ENCODE measurements at regions not wholly inside any gene's neighbourhood (a gene's known extent, or its start where the extent isn't known, plus 50 kb on each side); places are given as distances from the start of the nearest gene placed in this dataset.
A peak's percentile ranks its signal among the peaks of the same experiment; 100 is the strongest.

DNA sequence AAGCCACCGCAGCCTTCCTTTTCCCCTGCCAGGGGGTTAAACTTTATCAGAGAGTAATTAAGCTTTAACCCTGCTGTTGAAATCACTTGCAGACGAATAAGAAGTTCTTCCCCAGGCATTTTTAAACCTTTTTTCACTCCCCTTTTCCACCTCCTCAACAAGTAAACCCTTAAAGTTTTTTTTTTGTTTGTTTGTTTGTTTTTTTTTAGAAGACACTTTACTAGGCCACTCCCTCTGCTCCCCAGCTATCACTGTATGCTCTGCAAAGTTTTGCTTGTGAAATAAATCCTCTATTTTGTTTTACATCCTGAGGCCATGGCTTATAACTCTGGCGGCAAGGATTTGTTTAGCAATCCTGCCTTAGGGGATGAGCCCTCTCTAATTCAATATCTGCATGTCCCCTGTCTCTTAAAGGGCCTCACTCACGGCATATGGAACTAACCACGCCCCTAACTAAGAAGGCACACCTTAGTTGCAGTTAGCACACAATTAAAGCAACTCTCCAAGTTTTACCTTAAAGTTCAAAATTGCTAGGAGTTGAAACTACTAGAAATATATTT is 1354.7 kb upstream of the LRRTM3 start:
- Histone ChIP-seq H3K36me3 (ENCODE audit: insufficient read depth, low read depth, low read length) (no peaks in the 10 kb centered on the region), H3K4me1 (ENCODE audit: insufficient read depth, low read length) (no peaks in the 10 kb centered on the region), H3K9me3 (ENCODE audit: insufficient read depth, low read depth, low read length) (no peaks in the 10 kb centered on the region), H3K9ac (ENCODE audit: low read depth, low read length) (peak overlapping the region; percentile 68; the same call in 1 of the 2 replicates), H3K27me3 (ENCODE audit: insufficient read depth, low read length) (no peaks in the 10 kb centered on the region), H3K27ac (ENCODE audit: low read length) (no peak overlapping the region), H3K4me3 (ENCODE audit: low read length) (peak overlapping the region; percentile 63)

DNA sequence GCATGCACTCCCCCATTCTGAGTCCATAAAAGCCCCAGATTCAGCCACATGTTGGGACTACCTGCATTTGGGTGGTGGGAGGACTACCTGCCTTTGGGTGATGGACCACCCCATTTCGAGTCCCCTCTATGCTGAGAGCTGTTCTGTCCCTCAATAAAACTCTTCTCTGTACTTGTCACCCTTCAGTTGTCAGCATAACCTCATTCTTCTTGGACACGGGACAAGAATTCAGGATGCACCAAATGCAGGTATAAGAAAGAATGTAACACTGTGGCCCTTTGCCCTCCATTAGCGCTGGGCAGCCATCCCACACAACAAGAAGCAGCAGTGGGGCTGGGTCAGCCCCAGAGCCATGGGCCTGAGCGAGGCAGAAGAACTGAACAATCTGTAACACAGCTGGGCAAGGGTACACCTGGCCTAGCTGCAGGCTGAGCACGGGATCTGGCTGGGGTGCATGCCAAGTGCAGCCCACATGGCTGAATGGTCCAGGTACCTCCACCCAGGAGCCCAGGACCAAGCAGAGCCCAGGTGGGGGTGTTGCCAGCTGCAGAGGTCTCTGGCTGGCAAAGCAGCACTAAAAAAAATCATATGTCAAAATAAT is 1344.3 kb upstream of the LRRTM3 start:
- H3K27me3 ChIP-seq (ENCODE audit: insufficient read depth, low read length), result no peaks in the 10 kb centered on the region
- no peak overlapping the region for H3K4me3 ChIP-seq (ENCODE audit: low read length)
- no peak overlapping the region for H3K27ac ChIP-seq (ENCODE audit: low read length)
- H3K36me3 ChIP-seq (ENCODE audit: insufficient read depth, low read depth, low read length), result no peaks in the 10 kb centered on the region
- H3K4me1 ChIP-seq (ENCODE audit: insufficient read depth, low read length), result no peaks in the 10 kb centered on the region
- no peak overlapping the region for H3K9ac ChIP-seq (ENCODE audit: low read depth, low read length)
- peaks cover 32% of the 10 kb centered on the region for H3K9me3 ChIP-seq (ENCODE audit: insufficient read depth, low read depth, low read length)

DNA sequence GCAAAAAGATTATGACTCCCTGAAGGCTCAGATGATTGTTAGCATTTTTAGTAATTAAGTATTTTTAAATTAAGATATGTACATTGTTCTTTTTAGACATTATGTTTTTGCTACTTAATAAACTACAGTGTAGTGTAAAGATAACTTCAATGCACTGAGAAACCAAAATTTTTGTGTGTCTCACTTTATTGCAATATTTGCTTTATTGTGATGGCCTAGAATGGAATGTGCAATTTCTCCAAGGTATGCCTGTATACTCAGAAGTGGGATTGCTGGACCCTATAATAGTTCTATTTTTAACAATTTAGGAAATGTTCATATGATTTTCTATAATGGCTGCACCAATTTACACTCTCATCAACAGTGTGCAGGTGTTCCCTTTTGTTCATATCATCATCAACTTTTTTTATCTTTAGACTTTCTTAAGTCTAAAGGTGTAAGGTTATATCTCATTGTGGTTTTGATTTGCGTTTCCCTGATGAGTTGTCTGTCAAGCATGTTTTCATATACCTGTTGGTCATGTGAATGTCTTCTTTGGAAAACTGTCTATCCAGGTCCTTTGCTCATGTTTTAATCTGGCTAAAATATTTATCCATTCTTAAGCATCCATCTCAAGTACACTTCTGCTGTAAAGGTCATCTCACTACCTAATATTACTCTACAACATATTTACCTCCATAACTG is 1323.5 kb upstream of the LRRTM3 start:
- Histone ChIP-seq H3K4me1 (ENCODE audit: insufficient read depth, low read length) (no peaks in the 10 kb centered on the region), H3K9me3 (ENCODE audit: insufficient read depth, low read depth, low read length) (no peaks in the 10 kb centered on the region), H3K9ac (ENCODE audit: low read depth, low read length) (no peak overlapping the region), H3K27me3 (ENCODE audit: insufficient read depth, low read length) (no peaks in the 10 kb centered on the region), H3K27ac (ENCODE audit: low read length) (no peak overlapping the region), H3K4me3 (ENCODE audit: low read length) (no peak overlapping the region), H3K36me3 (ENCODE audit: insufficient read depth, low read depth, low read length) (no peaks in the 10 kb centered on the region)

DNA sequence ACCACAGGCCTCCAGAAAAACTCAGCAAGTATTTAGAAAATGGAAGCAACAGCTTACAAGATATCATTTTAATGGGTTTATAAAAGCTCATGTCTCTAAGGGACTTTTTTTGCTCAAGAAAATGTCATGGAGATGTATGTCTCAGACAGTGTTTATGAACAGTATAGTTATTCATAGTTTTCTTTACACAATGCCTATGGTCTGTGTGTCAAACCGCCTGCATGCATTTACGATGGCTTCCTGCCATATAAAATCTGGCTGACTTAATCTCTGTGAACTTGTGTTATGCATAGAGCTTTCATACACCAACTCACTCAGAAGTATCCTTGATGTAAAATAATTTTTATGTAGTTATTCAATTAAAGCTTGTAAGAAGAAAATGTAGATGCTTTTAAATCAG is 1314.2 kb upstream of the LRRTM3 start:
- no peak overlapping the region for H3K4me3 ChIP-seq (ENCODE audit: low read length)
- H3K9ac ChIP-seq (ENCODE audit: low read depth, low read length), result no peak overlapping the region
- no peaks in the 10 kb centered on the region for H3K27me3 ChIP-seq (ENCODE audit: insufficient read depth, low read length)
- H3K4me1 ChIP-seq (ENCODE audit: insufficient read depth, low read length), result no peaks in the 10 kb centered on the region
- peaks cover 25% of the 10 kb centered on the region for H3K9me3 ChIP-seq (ENCODE audit: insufficient read depth, low read depth, low read length)
- H3K36me3 ChIP-seq (ENCODE audit: insufficient read depth, low read depth, low read length), result no peaks in the 10 kb centered on the region
- no peak overlapping the region for H3K27ac ChIP-seq (ENCODE audit: low read length)

DNA sequence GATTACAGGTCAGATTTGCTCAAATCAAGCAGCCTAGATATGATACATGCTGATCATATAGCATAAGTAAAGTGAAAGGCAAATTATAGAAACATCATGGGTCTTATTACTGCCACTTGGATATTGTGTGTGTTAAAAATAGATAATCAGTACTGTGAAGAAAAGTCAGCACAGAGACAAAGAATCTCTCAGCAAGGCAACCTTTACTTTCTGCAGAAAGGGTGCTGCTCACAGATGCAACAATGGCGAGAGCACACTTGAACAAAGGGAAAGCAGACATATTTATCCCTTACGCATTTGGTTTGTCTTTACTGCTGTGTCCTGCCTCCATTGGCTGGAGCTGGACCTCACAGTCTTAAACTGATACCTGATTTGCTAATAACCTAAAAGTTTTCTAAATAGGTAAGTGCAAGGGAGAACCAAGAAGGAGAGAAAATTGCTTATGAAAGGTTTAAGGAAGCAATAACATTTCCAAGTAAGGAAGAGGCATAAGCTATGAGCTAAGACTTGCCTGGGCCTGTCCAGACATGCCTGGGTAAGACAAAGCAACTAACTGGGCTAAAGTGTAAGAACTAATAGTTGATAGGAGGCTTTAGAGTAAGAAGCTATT is 1310.8 kb upstream of the LRRTM3 start:
- H3K36me3 ChIP-seq (ENCODE audit: insufficient read depth, low read depth, low read length), result no peaks in the 10 kb centered on the region
- no peaks in the 10 kb centered on the region for H3K4me1 ChIP-seq (ENCODE audit: insufficient read depth, low read length)
- H3K9ac ChIP-seq (ENCODE audit: low read depth, low read length), result no peak overlapping the region
- H3K27me3 ChIP-seq (ENCODE audit: insufficient read depth, low read length), result no peaks in the 10 kb centered on the region
- no peak overlapping the region for H3K4me3 ChIP-seq (ENCODE audit: low read length)
- H3K27ac ChIP-seq (ENCODE audit: low read length), result no peak overlapping the region
- peaks cover 25% of the 10 kb centered on the region for H3K9me3 ChIP-seq (ENCODE audit: insufficient read depth, low read depth, low read length)

DNA sequence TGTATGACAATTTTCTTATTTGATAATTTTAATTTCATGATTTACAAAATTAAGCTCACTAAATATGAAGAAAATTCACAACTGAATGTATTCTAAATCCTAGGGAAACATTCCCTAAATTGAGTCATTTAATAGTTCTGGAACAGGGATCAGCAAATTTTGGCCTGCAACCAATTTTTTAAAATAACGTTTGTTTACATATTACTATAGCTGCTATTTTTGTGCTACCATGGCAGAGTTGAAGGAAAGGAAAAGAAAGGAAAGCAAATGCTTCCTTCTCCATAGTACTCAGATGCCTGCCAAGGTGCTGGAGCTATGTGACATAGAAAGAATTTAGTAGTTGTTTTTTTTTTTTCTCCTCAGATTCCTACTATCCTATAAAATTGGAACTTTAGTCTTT is 1307.7 kb upstream of the LRRTM3 start:
- Histone ChIP-seq H3K27ac (ENCODE audit: low read length) (no peak overlapping the region), H3K27me3 (ENCODE audit: insufficient read depth, low read length) (no peaks in the 10 kb centered on the region), H3K9ac (ENCODE audit: low read depth, low read length) (no peak overlapping the region), H3K36me3 (ENCODE audit: insufficient read depth, low read depth, low read length) (no peaks in the 10 kb centered on the region), H3K4me3 (ENCODE audit: low read length) (no peak overlapping the region), H3K4me1 (ENCODE audit: insufficient read depth, low read length) (no peaks in the 10 kb centered on the region), H3K9me3 (ENCODE audit: insufficient read depth, low read depth, low read length) (peaks cover 25% of the 10 kb centered on the region)

DNA sequence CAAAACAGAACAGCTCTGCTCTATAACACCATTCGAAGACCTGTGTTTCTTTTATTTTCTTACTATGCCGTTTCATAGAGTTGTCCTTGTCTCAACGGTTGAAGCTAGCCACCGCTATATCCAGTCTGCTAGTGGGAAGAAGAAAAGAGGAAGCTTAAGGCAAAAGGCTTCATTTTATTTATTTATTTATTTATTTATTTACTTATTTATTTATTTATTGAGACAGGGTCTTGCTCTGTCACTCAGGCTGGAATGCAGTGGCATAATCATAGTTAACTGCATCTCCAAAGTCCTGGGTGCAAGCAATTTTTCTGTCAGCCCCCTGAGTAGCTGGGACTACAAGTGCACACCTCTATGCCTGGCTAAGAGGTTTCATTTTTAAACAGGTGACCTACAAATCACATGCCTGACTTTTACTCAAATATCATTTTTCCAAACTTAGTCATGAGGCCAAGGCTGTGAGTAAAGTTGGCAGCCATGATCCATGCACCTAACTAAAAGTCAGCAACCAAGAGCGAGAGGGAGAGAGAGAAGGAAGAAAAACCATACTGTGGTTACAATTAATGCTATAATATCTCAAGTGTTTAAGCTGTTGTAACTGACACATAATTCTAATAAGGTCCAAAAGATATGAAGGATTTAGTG is 1305.3 kb upstream of the LRRTM3 start:
- Histone ChIP-seq H3K4me1 (ENCODE audit: insufficient read depth, low read length) (no peaks in the 10 kb centered on the region), H3K27me3 (ENCODE audit: insufficient read depth, low read length) (no peaks in the 10 kb centered on the region), H3K27ac (ENCODE audit: low read length) (no peak overlapping the region), H3K4me3 (ENCODE audit: low read length) (no peak overlapping the region), H3K9ac (ENCODE audit: low read depth, low read length) (no peak overlapping the region), H3K36me3 (ENCODE audit: insufficient read depth, low read depth, low read length) (no peaks in the 10 kb centered on the region), H3K9me3 (ENCODE audit: insufficient read depth, low read depth, low read length) (peaks cover 8% of the 10 kb centered on the region)

DNA sequence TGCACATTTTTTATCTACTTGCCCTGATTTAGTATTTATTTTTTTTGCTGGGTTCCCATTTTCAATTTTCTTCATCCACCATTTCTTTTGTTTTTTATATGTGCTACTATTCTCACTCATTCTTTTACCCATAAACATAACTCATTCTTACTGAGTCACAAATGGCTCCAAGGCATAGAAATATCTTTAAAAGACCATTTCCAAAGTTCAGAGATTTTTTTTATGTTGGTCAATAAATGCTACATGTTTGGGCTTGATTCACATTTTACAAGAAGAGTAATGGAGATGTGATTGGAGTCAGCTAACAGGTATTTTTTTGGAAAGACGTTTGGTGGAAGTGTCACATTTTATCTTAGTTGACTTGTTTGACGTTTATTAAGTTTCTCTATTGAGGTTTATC is 1303.2 kb upstream of the LRRTM3 start:
- H3K4me1 ChIP-seq (ENCODE audit: insufficient read depth, low read length), result peaks cover 8% of the 10 kb centered on the region; the same call in 1 of the 2 replicates
- H3K27me3 ChIP-seq (ENCODE audit: insufficient read depth, low read length), result no peaks in the 10 kb centered on the region
- no peak overlapping the region for H3K4me3 ChIP-seq (ENCODE audit: low read length)
- H3K9me3 ChIP-seq (ENCODE audit: insufficient read depth, low read depth, low read length), result no peaks in the 10 kb centered on the region
- H3K9ac ChIP-seq (ENCODE audit: low read depth, low read length), result no peak overlapping the region
- H3K27ac ChIP-seq (ENCODE audit: low read length), result no peak overlapping the region
- no peaks in the 10 kb centered on the region for H3K36me3 ChIP-seq (ENCODE audit: insufficient read depth, low read depth, low read length)

DNA sequence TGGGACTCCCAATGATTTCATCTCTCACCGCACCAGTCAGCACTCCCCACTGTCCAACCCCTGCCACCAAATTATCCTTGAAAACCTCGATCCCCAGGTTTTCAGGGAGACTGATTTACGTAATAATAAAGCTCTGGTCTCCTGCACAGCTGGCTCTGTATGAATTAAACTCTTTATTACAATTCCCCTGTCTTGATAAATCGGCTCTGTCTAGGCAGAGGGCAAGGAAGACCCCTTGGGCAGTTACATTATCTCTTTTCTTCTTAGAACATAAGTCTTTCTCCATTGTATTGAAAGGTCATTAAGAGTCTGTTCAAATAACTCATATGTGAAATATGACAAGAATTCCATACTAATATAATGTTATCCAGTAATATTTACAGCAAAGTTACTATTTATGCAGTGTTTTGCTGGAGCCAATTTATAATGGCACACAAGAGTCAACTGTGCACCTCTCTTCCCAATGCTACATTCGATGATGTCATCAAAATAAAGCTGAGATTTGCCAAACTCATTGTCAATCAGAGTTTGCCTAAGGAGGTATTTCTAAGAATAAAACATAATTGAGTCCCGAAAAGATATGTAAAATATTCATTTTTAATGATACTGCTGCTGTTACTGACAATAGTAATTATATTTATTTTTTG is 1297.2 kb upstream of the LRRTM3 start:
- H3K27ac ChIP-seq (ENCODE audit: low read length), result no peak overlapping the region
- no peaks in the 10 kb centered on the region for H3K27me3 ChIP-seq (ENCODE audit: insufficient read depth, low read length)
- peaks cover 13% of the 10 kb centered on the region; the same call in 1 of the 2 replicates for H3K4me1 ChIP-seq (ENCODE audit: insufficient read depth, low read length)
- H3K4me3 ChIP-seq (ENCODE audit: low read length), result no peak overlapping the region
- H3K36me3 ChIP-seq (ENCODE audit: insufficient read depth, low read depth, low read length), result no peaks in the 10 kb centered on the region
- H3K9ac ChIP-seq (ENCODE audit: low read depth, low read length), result no peak overlapping the region
- H3K9me3 ChIP-seq (ENCODE audit: insufficient read depth, low read depth, low read length), result no peaks in the 10 kb centered on the region; the same call in 1 of the 2 replicates

DNA sequence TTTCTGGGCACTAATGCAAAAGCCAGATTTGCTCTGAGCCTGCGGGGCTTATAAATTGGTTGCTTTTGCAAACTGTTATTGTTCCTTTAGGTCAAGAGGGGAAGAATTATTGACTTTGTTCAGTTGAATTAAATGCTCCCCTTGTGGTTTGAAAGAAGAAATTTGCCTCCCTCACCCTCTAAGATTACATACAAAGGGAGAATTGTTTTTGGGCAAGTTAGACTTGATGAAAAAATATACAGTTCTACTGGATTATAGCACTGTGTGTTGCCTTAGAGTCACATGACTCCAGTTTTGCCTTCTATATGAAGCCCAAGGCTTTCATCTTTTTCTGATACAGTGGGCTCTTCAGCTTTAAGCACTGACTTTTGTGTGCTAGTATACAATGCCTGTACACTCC is 1265.8 kb upstream of the LRRTM3 start:
- no peaks in the 10 kb centered on the region for H3K27me3 ChIP-seq (ENCODE audit: insufficient read depth, low read length)
- H3K9ac ChIP-seq (ENCODE audit: low read depth, low read length), result no peak overlapping the region
- H3K36me3 ChIP-seq (ENCODE audit: insufficient read depth, low read depth, low read length), result no peaks in the 10 kb centered on the region
- peaks cover 13% of the 10 kb centered on the region; the same call in 1 of the 2 replicates for H3K9me3 ChIP-seq (ENCODE audit: insufficient read depth, low read depth, low read length)
- H3K4me3 ChIP-seq (ENCODE audit: low read length), result no peak overlapping the region
- no peak overlapping the region for H3K27ac ChIP-seq (ENCODE audit: low read length)
- no peaks in the 10 kb centered on the region for H3K4me1 ChIP-seq (ENCODE audit: insufficient read depth, low read length)

DNA sequence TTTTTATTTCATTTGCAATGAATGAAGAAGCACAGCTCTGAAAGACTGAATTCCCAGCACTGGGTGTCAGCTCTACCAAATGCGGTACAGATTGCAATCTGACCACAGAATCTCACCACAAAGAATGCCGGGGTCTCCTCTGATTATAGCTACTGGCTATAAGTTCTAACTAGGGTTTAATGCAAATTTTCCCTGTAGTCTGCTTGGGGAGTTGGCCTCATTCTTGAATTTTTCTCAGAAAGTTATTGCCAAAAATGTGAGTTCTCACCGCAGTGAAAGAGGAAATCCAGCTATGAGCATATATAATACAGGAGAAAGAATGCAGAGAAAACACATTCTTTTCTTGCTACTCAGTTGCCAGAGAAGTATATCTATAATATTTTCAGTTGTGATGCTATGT is 1255.7 kb upstream of the LRRTM3 start:
- Histone ChIP-seq H3K4me1 (ENCODE audit: insufficient read depth, low read length) (no peaks in the 10 kb centered on the region), H3K9me3 (ENCODE audit: insufficient read depth, low read depth, low read length) (peaks cover under 1% of the 10 kb centered on the region; the same call in 1 of the 2 replicates), H3K36me3 (ENCODE audit: insufficient read depth, low read depth, low read length) (no peaks in the 10 kb centered on the region), H3K9ac (ENCODE audit: low read depth, low read length) (no peak overlapping the region), H3K27ac (ENCODE audit: low read length) (no peak overlapping the region), H3K27me3 (ENCODE audit: insufficient read depth, low read length) (no peaks in the 10 kb centered on the region), H3K4me3 (ENCODE audit: low read length) (no peak overlapping the region)

Measured in iPS-20b (cell line).